Right kidney (tissue), 1 donor: ENCODE measurements at regions not wholly inside any gene's neighbourhood (a gene's known extent, or its start where the extent isn't known, plus 50 kb on each side); places are given as distances from the start of the nearest gene placed in this dataset.

Source experiments
- DNase-seq: peaks from one replicate; pipeline ENCODE4 v3.0.0-alpha.2; 2016

DNA sequence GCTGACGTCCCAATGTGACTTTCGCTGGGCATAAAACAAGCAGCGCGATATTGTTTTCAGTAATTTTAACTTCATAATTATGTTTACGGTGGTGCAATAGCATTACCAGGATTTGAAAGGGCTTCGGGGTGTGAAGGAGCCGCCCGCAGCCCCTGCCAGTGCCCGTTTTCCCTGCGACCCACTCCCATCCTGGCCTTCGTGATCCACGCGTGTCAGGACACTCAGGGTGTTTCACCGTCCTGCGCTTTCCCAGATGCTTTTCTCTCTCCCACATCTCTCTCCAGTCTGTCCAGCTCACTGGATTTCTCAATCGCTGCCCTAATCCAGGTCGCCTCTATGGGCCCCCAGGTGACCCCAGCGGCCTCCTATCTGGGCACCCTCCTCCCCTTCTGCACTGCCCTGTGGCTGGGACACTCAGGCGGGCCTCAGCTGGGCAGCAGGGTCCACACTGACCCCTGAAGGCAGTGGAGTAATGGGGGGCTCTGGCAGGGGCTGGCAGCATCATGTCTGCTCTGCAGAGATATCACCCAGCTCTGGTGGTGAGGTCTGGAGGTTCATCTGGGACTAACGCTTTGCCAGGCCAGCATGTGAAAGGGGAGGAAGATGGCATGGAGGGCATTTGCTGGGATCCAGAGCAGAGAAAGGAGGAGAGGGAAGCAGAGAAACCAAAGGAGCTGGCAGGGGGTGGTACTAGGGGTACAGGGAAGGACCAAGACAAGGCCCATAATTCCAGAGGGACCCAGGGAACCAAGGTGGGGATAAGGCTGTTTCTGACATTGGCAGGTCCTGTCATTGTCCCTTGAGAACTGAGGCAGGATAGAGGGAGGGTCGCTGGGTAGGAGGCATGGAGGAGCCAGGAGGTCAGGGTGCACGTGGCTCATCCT is 622.8 kb downstream of the BRD1 start:
- no peak for DNase-seq

DNA sequence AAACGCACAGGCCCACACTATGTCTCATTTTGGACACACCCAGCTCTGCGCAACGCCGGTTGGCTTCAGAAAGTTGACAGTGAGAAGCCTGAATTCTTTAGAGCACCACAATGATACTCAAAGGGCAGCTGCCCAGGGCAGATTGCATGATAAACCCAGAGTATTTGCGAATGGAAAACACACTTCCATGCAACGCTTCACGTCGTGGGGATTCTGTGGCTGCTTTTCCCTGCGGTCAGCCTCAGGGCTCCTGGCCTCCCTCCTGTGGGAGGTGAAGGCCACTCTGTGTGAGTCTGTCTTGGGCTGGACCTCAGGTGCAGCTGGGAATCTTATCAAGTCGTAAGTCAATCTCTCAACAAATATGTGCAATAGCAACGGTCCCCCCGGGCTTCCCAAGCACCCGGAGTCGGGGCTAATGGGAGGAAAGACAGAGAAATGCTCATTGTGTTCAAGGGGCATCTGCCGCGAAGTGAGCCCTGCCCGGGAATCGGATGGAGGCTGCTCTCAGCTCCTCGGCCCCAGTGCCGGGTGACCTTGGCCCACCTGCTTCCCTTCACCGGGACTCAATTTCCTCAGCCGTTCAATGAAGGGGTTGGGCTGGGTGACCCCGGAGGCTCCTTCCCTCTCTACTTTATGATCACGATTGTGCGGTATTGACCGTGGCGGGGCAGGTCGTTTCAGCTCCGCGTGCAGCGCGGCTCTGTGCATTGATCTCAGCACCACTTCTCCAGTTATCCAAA is 623.6 kb downstream of the BRD1 start:
- no peak for DNase-seq

DNA sequence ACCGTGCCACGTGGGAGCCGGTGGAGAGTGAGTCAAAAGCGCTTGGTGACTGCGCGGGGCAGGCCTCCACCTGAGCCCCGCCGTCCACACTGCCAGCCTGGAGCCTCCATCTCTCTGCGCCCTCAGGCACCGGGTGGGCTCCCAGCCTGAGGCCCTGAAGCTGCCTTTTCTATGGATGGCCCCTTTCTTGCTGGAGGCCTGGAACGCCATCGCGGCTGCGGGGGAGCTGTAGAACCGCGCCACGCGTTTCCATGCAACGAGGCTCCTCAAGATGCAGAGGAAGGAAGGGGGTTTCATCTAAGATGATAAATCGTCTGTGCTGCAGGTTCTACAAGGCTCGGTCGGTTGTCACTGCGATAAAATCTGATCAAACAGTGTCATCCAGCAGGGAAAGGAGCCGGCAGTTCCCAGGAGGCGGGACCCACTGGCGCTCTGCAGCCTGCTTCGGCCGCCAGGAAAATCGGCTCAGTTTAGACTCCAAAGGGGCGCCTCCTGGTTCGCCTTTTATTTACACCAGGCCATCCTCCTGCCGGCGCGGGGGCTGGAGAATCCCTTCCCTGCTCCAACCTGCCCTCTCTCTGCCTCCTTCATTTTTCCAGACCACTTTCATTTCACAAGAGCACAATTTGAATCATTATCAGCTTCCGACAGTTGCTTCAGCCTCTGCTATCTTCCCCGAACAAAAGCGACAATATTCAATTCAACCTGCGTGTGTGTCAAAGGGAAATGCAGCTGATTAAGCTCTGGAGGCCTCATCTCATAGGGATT is 624.4 kb downstream of the BRD1 start:
- no peak for DNase-seq

DNA sequence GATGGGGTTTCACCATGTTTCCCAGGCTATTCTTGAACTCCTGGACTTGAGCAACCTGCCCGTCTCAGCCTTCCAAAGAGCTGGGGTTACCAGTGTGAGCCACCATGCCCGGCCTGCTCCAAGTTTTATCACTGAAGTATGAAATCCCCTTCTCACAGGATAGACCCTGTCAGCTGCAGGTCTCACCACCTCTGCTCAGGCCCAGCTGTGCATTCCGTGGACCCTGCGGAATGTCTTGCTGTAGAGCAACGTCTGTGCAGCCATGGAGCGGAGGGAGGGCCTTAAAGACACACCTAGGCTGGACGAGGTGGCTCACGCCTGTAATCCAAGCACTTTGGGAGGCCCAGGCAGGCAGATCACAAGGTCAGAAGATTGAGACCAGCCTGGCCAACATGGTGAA is 625.4 kb downstream of the BRD1 start:
- DNase-seq: no peak

DNA sequence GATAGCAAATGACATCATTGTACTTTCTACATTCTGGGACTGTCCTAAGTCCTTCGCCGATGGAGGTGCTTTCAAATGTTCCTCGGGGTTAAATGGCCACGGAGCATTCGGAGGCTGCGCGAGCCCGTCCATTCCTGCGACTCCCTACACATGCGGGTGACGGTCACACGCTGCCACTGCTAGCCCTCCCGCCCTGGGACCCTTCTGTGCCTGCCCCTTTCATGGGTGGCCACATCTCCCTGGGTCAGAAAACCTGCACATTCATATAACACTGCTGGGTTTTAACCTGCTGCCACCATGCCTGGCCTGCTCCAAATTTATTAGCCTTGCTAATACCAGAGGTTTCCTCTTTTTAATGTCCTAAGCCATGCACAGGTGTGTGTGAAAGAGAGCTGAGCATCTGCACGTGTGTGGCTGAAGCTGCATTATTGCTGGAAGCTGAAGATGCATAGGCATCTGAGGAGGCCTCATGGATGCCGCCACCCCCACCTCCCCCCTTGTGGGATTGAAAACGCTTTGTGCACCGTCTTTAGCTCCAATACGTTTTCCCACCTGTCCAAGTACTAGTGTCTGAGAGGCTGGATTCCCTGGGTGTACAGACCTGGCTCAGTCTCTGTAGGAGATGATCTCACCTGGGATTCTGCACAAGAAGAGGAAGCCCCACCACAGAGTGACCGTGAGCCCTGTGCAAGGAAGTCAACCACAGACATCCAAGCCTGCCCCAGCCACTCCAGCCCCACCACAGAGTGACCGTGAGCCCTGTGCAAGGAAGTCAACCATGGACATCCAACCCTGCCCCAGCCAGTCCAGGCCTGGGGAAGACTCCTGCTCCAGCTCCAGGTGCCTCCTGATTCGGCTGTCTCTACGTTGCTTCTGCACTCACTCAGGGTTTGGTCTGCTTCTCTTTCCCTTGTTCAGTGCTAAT is 626.4 kb downstream of the BRD1 start:
- DNase-seq: no peak

DNA sequence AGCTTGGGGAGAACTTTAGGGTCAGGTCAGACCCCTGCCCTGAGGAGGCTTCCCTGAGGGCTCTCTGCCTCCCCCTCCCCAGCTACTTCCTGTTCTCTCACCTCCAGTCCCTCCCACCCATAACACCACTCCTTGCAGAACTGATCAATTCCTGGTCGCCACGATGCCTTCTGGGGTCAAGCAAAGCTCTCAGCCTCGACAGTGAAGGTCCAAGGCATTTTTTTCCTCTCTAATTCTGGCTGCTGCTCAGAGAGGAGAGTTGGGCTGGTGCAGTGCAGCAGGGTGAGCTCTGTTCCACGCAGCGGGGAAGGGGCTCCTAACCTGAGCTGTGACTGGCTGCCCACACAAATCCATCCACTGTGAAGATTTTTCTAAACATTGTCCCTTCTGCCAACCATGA is 628.4 kb downstream of the BRD1 start:
- no peak for DNase-seq

DNA sequence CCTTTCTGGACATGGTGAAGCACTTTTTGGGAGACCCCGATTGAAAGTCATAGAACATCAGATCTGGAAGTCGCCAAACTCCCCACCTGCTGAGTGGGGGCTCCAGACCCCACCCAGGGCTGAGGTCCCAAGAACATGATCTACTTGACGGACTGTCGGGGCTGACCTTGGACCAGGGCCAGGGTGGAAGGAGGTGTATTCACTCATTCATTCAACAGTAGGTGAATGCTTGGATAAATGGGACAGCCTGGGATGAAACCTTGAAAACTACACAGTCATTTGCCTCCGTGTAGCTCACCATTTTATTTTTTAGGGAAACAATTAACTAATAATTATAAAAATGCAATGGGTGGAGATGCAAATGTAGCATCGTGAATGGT is 629.0 kb downstream of the BRD1 start:
- DNase-seq: no peak

DNA sequence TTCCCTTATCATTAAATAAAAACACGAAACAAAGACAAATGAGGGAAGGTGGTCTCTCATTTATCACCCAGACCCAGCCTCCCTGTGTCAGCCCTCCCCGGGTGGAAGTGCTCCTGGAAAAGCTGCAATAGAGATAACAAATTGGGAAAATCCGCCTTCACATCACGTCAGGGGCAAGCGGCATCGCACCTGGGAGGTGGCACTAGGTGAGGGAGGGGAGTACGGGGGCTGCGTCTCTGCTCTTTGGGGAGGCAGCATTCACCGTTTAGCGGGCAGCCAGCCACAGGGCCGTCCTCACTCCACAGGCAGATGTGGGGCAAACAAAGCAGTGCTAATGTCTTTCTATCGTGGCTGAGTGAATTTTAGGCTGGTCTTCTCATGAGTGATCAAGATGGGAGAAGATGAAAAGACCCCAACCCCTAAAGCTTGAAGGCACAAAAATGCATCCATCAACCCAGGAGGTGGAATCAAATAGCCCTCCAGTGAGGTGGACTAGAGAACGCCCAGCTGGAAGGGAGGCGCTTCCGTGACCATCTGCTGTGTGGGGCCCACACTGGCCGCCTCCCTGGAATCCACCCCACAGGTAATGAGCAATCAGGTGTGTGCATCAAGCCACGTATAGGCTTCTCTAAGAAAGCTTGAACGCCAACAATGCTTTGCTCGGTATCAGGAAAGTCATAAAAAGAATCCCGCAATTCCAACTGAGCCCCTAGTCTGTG is 629.5 kb downstream of the BRD1 start:
- no peak for DNase-seq

DNA sequence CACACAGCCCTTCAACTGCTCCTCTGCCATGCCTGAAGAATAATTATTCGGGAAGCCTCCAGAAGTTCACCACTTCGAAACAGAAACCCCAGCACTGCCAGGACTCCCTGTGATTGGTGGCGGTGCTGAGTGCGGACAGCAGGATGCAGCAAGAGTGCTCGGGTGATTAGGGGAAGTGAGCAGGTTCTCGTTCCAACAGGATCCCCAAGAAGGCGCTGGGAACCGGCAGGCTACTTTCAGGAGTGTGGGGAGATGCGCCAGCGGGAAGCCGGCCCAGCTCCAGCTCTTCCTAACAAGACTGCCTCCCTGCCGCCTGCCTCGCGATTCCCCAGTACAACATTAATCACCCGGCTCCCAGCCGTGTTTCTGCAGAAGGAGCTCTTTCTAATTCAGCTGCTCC is 630.2 kb downstream of the BRD1 start:
- DNase-seq: peak; percentile 12

DNA sequence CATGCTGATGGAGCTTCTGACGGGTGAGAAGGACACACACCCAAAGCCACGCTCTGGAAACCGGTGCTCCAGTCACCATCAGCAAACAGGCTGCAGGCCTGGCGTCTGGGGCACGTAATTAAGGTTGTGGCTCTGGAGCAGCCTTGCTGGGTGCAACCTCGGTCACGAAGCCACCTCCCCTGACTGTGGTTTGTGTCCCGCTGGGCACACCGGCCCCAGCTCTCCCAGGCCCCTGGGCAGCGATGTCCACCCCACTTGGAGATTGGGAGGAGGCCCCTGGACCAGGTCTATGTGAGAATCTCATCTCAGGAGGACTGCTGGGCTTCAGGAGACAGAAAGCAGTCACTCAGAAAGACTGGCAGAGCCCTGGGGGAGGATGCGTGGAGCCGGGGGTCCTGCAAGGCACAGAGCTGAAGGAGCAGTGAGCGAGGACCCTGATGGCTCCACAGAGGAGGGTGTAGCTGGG is 631.6 kb downstream of the BRD1 start:
- no peak for DNase-seq

DNA sequence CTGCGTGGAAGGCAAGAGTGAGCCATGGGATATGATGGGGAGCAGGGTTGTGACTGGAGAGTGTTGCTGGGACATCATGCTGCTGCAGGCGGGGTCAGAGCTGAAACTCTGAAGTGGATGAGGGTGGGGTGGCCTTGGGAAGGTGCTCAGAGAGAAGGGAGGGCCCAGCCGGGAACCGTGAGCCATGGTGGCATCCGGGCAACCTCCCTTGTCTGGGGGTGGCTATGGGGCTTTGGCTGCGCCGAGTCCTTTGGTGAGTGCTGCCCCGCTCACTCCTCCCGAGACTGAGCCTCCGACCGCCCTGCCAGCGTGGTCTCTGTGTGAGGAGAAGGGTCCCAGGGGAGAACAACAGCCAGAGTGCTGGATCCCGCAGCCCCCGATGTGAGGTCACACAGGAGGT is 632.0 kb downstream of the BRD1 start:
- no peak for DNase-seq

DNA sequence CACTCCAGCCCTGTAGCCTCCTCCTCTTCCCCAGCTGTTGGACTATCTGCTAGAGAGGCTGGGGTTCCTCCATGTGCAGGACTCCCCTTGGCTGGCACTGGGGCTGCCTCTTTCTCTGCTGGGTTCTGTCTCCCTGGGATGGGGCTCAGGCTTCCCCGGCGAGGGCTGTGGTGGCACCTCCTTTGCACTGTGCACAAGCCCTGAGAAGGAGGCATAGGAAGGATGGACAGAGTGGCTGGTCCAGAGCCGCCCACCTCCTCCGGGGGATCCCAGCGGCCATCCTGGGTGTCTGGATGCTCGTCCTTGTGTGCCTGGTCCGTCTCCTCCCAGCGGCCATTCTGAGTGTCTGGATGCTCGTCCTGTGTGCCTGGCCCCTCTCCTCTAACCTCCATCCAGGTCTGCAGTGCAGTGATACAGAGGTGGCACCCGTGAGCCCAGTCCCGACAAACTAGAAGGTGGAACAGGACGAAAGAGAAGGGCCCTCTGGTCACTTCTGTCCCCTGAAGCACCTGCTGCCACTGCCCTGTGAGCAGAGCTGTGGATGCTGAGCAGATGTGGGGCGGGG is 633.7 kb downstream of the BRD1 start:
- DNase-seq: no peak

DNA sequence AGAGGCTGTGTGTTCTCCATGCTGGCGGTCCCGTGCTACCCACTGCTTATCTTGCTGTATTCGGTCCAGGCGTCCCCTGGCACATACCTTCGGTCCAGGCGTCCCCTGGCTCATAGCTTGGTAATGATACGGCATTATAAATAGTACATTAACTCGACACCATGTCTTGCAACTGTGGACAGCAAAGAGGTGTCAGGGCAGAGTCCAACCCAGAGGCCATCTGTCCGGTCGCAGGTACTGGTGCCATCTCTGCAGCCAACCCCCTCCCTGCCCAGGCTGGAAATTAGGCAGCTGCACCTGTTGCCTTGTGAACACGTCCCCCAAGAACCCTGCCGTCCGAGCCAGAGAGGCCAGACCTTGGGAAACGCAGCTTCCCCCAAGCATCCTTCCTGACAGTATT is 634.3 kb downstream of the BRD1 start:
- DNase-seq: no peak

DNA sequence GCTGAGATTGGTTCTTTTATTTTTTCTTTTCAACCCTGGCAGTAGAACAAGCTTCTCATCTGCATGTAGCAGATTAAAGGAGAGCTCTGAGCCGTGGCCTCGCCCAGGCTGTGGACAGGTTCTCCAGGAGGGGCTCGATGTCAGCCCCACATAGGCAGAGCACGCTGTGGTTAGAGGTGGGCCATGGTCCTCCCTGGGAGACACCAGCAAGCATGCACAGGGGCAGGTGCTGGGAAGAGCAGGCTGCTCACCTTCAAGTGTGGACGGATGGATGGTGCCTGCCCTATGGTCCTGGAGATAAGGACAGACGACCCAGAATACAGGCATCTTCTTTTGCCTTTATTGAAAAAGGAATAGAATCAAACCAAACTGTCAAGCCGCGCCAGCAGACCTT is 634.8 kb downstream of the BRD1 start:
- DNase-seq: no peak

DNA sequence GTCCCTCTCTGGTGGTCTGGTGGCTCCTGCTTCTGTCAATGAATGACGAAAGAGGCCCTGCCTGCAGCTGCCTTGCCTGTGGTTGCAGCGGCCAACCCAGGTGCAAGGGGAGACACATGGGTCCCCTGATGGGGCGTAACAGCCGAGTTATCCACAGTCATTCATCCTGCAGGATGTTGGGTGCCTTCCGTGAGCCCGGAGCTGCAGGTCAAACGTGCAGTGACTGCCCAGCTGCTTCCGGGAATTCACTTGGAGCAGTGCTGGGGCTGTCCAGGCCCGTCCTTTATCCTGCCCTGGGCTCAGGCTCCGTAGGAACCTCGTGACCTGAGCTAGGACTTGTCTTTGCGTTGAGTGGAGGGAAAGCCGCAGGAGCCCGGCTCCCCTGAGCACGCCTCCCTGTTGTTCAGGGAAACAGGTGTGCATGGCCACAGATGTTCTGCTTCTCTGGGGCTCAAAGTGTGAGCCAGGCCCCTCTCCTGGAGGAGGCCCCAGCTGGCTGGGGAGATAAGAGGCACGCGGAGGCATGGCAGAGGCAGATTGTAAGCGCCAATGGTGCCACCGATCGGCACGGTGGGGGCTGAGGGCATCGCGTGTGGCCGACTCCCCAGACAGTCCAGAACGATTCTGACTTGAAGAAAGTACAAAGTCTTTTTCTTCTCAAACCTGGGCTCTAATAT is 635.4 kb downstream of the BRD1 start:
- no peak for DNase-seq

DNA sequence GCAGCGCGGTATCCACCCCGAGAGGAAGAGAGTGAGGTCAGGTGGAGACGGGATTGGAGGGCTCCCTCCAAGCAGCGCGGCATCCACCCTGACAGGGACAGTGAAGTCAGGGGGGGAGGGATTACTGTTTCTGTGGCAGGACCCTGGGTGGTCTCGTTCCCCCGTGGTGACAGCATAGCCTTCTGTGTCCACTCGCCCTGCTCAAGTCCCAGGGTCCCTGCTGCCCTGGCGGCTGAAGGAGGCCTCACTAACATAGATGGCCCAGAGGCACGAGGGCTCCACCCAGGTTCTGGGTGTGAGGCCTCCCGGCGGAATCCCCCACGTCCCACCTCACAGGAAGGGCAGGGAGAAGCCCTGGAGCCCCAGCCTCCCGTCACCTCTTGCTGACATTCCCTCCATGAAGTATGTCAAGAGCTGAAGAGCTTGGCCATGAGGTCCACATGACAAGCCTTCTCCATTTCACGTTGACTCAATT is 636.1 kb downstream of the BRD1 start:
- no peak for DNase-seq

DNA sequence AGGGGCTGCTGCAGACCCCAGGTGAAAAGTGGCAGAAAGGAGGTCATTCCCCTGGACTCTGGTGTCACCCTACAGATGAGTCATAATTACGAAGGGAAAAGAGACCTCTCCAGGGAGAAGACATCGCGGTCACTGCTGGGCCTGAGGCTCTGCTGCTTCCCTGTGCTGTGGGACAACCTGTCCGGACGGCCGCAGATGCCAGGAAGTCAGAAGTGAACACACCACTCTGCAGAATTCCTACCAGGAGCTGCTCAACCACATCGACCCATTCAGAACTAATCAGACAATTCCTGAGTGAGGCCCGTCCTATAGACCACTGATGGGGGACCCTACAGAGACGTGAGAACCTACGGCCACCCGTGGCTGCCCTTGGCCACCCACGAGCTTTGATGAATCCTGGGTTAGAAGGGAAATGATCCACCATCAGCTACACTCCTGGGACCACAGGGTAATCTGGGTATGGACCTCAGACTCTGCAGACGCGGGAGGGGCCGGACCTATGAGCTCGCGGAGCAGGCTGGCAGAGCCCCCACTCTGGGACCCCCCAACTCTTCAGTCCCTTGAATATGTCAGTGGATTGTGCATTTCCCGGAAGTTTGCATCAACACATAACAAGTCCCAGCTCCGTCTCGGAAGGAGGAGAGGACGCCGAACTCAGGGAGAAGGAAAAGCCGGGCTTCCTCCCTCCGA is 636.7 kb downstream of the BRD1 start:
- DNase-seq: no peak

DNA sequence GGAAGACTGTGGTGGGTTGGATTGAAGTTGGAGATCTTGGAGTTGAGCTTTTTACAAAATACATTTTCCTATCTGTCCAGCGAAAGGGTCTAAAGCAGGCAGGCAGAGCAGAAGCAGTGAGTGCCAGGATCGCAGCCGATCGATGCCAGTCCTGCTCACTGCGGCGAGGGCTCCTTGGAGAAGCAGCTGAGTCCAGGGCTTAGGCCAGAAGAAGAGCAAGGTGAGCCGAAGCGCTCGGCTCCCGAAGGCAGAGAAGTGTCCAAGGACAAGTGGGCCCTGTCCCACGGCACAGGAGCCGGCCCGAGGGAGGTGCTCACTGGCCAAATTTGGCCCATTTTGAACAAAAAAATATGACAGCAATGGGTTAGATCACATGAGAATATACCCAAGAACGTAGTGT is 637.8 kb downstream of the BRD1 start:
- no peak for DNase-seq

DNA sequence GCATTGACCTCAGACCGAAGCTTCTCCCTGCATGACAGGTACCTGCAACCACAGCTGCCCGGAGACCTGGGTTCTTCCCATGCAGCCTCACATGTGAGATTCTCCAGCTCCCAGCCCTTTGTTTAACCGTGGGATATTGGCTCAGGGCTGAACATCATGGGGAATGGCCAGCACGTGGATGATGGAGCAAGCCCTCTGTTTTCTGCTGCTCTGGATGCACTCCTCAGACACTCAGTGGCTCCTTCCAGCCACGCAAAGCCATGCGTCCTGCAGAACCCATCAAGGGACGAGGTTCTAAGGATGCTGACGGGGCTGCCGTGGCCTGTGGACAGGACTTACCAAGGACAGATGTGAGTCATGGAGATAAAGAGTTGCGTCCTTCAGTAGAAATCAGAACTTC is 639.1 kb downstream of the BRD1 start:
- DNase-seq: no peak

DNA sequence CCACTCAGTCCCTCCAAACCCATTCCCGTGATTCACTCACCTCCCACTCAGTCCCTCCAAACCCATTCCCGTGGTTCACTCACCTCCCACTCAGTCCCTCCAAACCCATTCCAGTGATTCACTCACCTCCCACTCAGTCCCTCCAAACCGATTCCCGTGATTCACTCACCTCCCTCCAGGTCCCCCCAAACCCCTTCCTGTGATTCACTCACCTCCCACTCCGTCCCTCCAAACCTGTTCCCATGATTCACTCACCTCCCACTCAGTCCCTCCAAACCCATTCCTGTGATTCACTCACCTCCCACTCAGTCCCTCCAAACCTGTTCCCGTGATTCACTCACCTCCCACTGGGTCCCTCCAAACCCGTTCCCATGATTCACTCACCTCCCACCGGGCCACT is 639.6 kb downstream of the BRD1 start:
- no peak for DNase-seq
